SK-N-SH (cell line): ENCODE measurements at regions not wholly inside any gene's neighbourhood (a gene's known extent, or its start where the extent isn't known, plus 50 kb on each side); places are given as distances from the start of the nearest gene placed in this dataset.
"Not testable (repeated sequence)": the region's sequence is repeated elsewhere in the genome, so short reads cannot be mapped to it uniquely, and the experiment has no call there.

Experiments used
- CTCF ChIA-PET: fragments of 300-600, 350-600 bp; formaldehyde crosslinking; extraction: SDS; loops from one replicate; lab custom pipeline; 2021; lab: Yijun Ruan, JAX
- POLR2A ChIA-PET: fragments of 350-600 bp; sonication (Branson Sonifier 250); formaldehyde crosslinking; extraction: SDS; loops from one replicate; lab custom pipeline; 2020; ENCODE audit warnings: antibody characterized with exemption, inconsistent platforms; lab: Yijun Ruan, JAX
- DNase-seq: peaks from one replicate; pipeline ENCODE4 v3.0.0; 2012
- H2AFZ ChIP-seq: fragments of 200-600 bp; sonication (generic); 2 replicates; pipeline ENCODE4 v1.8.1; 2016; ENCODE audit warnings: antibody characterized with exemption, mild to moderate bottlenecking, low read depth
- H3F3A ChIP-seq: fragments of 200-600 bp; sonication (generic); replicated peaks from 2 replicates; pipeline ENCODE3; 2016; ENCODE audit warnings: antibody characterized with exemption, mild to moderate bottlenecking; ENCODE audit not compliant: insufficient read depth
- H3K27ac ChIP-seq, 2 experiments: fragments of 200-500 bp in 1 of 2; fragments of 200-600 bp in 1 of 2; sonication (Bioruptor generic) in 1 of 2; sonication (generic), shearing (Covaris generic) in 1 of 2; 2 replicates each; pipeline versions ENCODE4 v1.5.1 to v1.6.1; 2014 to 2016; ENCODE audit warnings: low read depth in 2 of 2, inconsistent platforms in 1 of 2, low read length in 1 of 2, mild to moderate bottlenecking in 1 of 2, mixed read lengths in 1 of 2
- H3K27me3 ChIP-seq: fragments of 200-600 bp; sonication (generic), shearing (Covaris generic); 2 replicates; pipeline ENCODE4 v1.6.1; 2016; ENCODE audit warnings: mixed run types; ENCODE audit not compliant: insufficient read depth
- H3K36me3 ChIP-seq, 2 experiments: fragments of 200-500 bp in 1 of 2; fragments of 200-600 bp in 1 of 2; sonication (Bioruptor generic) in 1 of 2; sonication (generic) in 1 of 2; replicated peaks in 1 of 2; 2 replicates each; pipeline versions ENCODE3 to v1.5.1; 2014 to 2016; ENCODE audit warnings: low read length in 1 of 2, mild to moderate bottlenecking in 1 of 2; ENCODE audit not compliant: insufficient read depth in 2 of 2, control insufficient read depth in 1 of 2
- H3K4me1 ChIP-seq, 2 experiments: fragments of 200-500 bp in 1 of 2; fragments of 200-600 bp in 1 of 2; sonication (Bioruptor generic) in 1 of 2; sonication (generic), shearing (Covaris generic) in 1 of 2; 2 replicates each; pipeline versions ENCODE4 v1.5.1 to v1.6.1; 2014 to 2016; ENCODE audit warnings: low read depth in 1 of 2, low read length in 1 of 2, mixed run types in 1 of 2; ENCODE audit not compliant: insufficient read depth in 2 of 2, control insufficient read depth in 1 of 2
- H3K4me2 ChIP-seq: fragments of 200-600 bp; sonication (generic), shearing (Covaris generic); 2 replicates; pipeline ENCODE4 v1.6.1; 2017; ENCODE audit warnings: mixed run types
- H3K4me3 ChIP-seq, 2 experiments: fragments of 200-500 bp in 1 of 2; fragments of 200-600 bp in 1 of 2; sonication (Bioruptor generic) in 1 of 2; sonication (generic), shearing (Covaris generic) in 1 of 2; 2 replicates each; pipeline versions ENCODE4 v1.5.1 to v1.8.1; 2014 to 2016; ENCODE audit warnings: low read depth in 2 of 2, inconsistent platforms in 1 of 2, low read length in 1 of 2, mild to moderate bottlenecking in 1 of 2, mixed read lengths in 1 of 2, moderate library complexity in 1 of 2
- H3K79me2 ChIP-seq: fragments of 200-600 bp; sonication (generic); 2 replicates; pipeline ENCODE4 v1.8.1; 2017; ENCODE audit warnings: mild to moderate bottlenecking; ENCODE audit not compliant: insufficient read depth
- H3K9ac ChIP-seq: fragments of 200-600 bp; sonication (generic); 2 replicates; pipeline ENCODE4 v1.6.1; 2017; ENCODE audit warnings: mixed run types
- H3K9me2 ChIP-seq: fragments of 200-600 bp; sonication (generic); 2 replicates; pipeline ENCODE4 v1.6.1; 2017; ENCODE audit warnings: mixed run types
- H3K9me3 ChIP-seq: fragments of 200-600 bp; sonication (generic); 2 replicates; pipeline ENCODE4 v1.6.1; 2017; ENCODE audit warnings: mixed run types, mild to moderate bottlenecking, moderate library complexity
- H4K20me1 ChIP-seq: fragments of 200-600 bp; sonication (generic); 2 replicates; pipeline ENCODE4 v1.6.1; 2017; ENCODE audit warnings: mild to moderate bottlenecking, mixed run types; ENCODE audit not compliant: insufficient read depth
- MEF2A ChIP-seq: IDR thresholded peaks from 2 replicates; pipeline ENCODE4 v1.4.0; 2012; ENCODE audit warnings: low read depth, borderline replicate concordance
- NFIC ChIP-seq: IDR thresholded peaks from 2 replicates; pipeline ENCODE4 v1.4.0; 2012; ENCODE audit warnings: borderline replicate concordance
- POLR2AphosphoS5 ChIP-seq: IDR thresholded peaks from 2 replicates; pipeline ENCODE4 v1.6.1; 2012; ENCODE audit warnings: low read depth, low read length
- RAD21 ChIP-seq: IDR thresholded peaks from 2 replicates; pipeline ENCODE4 v1.6.1; 2012; ENCODE audit warnings: mild to moderate bottlenecking, low read length
- RFX5 ChIP-seq: IDR thresholded peaks from 2 replicates; pipeline ENCODE4 v1.6.1; 2012; ENCODE audit warnings: mild to moderate bottlenecking, improper control_type of control experiment, low read length
- TAF1 ChIP-seq: IDR thresholded peaks from 2 replicates; pipeline ENCODE4 v1.6.1; 2012; ENCODE audit warnings: low read depth, mild to moderate bottlenecking, low read length, moderate library complexity, borderline replicate concordance
- TCF12 ChIP-seq: IDR thresholded peaks from 2 replicates; pipeline ENCODE4 v1.4.0; 2012
- TEAD4 ChIP-seq: IDR thresholded peaks from 2 replicates; pipeline ENCODE4 v1.4.0; 2012; ENCODE audit warnings: mild to moderate bottlenecking, borderline replicate concordance; ENCODE audit not compliant: insufficient read depth
- YY1 ChIP-seq: IDR thresholded peaks from 2 replicates; pipeline ENCODE4 v1.4.0; 2012; ENCODE audit warnings: low read depth, mild to moderate bottlenecking
- WGBS: methylation state at CpG from one replicate; pipeline ENCODE4 v1.1.6; 2017; ENCODE audit warnings: low lambda C conversion rate; 5-methylcytosine and 5-hydroxymethylcytosine counted together
- TF ChIP-seq, protein P1 (sequence below): IDR thresholded peaks from 2 replicates; pipeline ENCODE4; 2012
- TF ChIP-seq, protein P2 (sequence below): IDR thresholded peaks from 2 replicates; pipeline ENCODE4 v1.4.0; 2012; ENCODE audit warnings: low read depth, borderline replicate concordance
- TF ChIP-seq, protein P3 (sequence below): fragments of 150-350 bp; IDR thresholded peaks from 2 replicates; pipeline ENCODE4 v1.6.1; 2016; ENCODE audit warnings: mild to moderate bottlenecking, low read depth, low read length
- TF ChIP-seq, protein P4 (sequence below): IDR thresholded peaks from 2 replicates; pipeline ENCODE4 v1.4.0; 2012; ENCODE audit warnings: low read depth, borderline replicate concordance
- TF ChIP-seq, protein P5 (sequence below): IDR thresholded peaks from 2 replicates; pipeline ENCODE4 v1.6.1; 2012; ENCODE audit warnings: mild to moderate bottlenecking, low read depth, low read length, moderate library complexity

DNA sequence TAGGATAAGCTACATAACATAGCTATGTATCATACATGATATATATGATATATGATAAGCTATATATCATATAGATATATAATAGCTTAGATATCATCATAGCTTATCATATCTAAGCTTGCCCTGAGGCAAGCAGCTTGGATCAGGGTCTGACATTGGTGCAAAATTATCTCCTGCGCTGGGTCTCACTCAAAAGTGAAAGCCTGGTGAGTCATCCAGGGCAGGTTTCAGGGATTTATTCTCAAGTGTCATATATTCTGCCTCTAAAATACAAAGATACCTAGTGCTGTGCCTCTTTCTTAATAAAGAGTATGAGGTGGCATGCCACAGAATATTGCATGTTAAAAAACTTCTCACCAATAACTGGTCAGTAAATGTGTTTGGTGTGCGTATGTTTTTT is 105.9 kb downstream of the CDC14C start (continued):
- TF ChIP-seq, protein P1, sequence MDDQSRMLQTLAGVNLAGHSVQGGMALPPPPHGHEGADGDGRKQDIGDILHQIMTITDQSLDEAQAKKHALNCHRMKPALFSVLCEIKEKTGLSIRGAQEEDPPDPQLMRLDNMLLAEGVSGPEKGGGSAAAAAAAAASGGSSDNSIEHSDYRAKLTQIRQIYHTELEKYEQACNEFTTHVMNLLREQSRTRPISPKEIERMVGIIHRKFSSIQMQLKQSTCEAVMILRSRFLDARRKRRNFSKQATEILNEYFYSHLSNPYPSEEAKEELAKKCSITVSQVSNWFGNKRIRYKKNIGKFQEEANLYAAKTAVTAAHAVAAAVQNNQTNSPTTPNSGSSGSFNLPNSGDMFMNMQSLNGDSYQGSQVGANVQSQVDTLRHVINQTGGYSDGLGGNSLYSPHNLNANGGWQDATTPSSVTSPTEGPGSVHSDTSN = no peak

DNA sequence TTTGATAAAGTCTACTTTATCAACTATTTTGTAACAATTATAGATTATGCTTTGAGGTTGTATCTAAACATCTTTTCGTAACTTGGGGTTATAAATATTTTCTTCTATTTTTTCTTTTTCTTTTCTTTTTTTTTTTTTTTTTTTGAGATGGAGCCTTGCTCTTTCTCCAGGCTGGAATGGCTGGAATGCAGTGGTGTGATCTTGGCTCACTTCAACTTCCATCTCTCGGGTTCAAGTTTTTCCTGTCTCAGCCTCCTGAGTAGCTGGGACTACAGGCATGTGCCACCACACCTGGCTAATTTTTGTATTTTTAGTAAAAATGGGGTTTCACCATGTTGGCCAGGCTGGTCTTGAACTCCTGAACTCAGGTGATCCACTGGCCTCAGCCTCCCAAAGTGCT is 108.8 kb downstream of the CDC14C start:
- H3K27ac ChIP-seq, H3K4me3 ChIP-seq, H3K27me3 ChIP-seq, CTCF ChIA-PET, H3K4me2 ChIP-seq, H3K9me3 ChIP-seq, H2AFZ ChIP-seq, H4K20me1 ChIP-seq, H3K9ac ChIP-seq, DNase-seq, H3F3A ChIP-seq, POLR2A ChIA-PET, H3K79me2 ChIP-seq, H3K36me3 ChIP-seq, H3K9me2 ChIP-seq, H3K4me1 ChIP-seq: not testable (repeated sequence)
- WGBS = 11% methylated on average over 2 of the region's 2 CpGs

DNA sequence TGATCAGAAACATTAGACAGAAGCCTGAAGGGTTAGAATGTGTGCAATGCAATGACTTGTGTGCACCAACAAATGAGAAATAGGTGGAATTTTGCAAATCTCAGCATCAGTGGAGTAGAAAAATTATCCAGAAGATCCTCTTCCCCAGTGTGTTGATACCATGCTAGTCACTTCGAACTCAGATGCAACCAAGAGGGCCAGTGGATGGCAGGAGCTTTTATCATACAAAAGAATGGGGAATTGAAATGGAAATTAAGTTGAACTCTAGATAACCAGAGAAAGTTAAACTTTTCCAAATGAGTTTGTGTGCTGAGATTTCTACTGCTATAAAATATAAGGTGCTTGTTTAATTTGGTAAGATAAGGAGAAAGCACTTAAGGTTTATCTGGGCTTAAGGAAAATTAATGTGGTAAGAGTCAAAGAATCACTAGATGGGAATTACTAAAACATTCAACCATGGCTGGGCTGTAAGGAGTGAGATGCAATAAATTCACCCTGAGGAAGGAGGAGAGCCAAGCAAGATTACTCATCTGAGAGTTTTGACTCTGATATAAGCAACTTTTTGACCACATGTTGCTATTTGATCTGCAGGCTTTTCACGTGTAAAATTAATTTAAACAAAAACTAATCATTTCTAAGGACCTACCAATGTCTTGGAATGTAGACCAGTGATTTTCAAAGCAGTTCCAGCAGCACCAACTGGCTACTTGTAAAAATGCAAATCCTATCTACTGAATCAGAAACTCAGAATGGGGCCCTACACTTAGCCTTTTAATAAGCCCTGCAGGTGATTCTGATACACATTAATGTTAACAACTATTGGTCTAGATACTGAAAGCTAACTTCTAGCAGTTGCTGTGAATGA is 113.2 kb downstream of the CDC14C start:
- ChIA-PET POLR2A (no interaction called here), CTCF (interaction anchor here (0.8 kb wide), 2 partner anchors 9 to 10 kb away, joined by 3 read pairs; no protein-coding TSS in a partner anchor)
- Histone ChIP-seq H3K4me2 (no peak overlapping the region), H3K9me3 (no peaks in the 10 kb centered on the region), H3F3A (no peaks in the 10 kb centered on the region), H3K27me3 (no peaks in the 10 kb centered on the region), H3K4me3 (no peak overlapping the region), H3K9me2 (no peaks in the 10 kb centered on the region), H3K36me3 (no peaks in the 10 kb centered on the region), H3K4me1 (no peaks in the 10 kb centered on the region), H3K27ac (no peak overlapping the region), H3K79me2 (no peaks in the 10 kb centered on the region), H2AFZ (no peak overlapping the region), H3K9ac (no peak overlapping the region), H4K20me1 (no peaks in the 10 kb centered on the region)
- 0% methylated on average over 2 of the region's 2 CpGs for WGBS
- no peak for DNase-seq
- TF ChIP-seq RFX5 = no peak
- TF ChIP-seq, protein P1 = no peak
- TF ChIP-seq, protein P2, sequence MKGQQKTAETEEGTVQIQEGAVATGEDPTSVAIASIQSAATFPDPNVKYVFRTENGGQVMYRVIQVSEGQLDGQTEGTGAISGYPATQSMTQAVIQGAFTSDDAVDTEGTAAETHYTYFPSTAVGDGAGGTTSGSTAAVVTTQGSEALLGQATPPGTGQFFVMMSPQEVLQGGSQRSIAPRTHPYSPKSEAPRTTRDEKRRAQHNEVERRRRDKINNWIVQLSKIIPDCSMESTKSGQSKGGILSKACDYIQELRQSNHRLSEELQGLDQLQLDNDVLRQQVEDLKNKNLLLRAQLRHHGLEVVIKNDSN = no peak
- no peak for TF ChIP-seq NFIC
- TF ChIP-seq TCF12 = no peak
- TF ChIP-seq YY1 = no peak
- TF ChIP-seq, protein P3, sequence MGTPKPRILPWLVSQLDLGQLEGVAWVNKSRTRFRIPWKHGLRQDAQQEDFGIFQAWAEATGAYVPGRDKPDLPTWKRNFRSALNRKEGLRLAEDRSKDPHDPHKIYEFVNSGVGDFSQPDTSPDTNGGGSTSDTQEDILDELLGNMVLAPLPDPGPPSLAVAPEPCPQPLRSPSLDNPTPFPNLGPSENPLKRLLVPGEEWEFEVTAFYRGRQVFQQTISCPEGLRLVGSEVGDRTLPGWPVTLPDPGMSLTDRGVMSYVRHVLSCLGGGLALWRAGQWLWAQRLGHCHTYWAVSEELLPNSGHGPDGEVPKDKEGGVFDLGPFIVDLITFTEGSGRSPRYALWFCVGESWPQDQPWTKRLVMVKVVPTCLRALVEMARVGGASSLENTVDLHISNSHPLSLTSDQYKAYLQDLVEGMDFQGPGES = no peak
- TF ChIP-seq POLR2AphosphoS5 = no peak
- no peak for TF ChIP-seq MEF2A
- no peak for TF ChIP-seq TEAD4
- TF ChIP-seq, protein P4, sequence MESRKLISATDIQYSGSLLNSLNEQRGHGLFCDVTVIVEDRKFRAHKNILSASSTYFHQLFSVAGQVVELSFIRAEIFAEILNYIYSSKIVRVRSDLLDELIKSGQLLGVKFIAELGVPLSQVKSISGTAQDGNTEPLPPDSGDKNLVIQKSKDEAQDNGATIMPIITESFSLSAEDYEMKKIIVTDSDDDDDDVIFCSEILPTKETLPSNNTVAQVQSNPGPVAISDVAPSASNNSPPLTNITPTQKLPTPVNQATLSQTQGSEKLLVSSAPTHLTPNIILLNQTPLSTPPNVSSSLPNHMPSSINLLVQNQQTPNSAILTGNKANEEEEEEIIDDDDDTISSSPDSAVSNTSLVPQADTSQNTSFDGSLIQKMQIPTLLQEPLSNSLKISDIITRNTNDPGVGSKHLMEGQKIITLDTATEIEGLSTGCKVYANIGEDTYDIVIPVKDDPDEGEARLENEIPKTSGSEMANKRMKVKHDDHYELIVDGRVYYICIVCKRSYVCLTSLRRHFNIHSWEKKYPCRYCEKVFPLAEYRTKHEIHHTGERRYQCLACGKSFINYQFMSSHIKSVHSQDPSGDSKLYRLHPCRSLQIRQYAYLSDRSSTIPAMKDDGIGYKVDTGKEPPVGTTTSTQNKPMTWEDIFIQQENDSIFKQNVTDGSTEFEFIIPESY = no peak
- TF ChIP-seq, protein P5, sequence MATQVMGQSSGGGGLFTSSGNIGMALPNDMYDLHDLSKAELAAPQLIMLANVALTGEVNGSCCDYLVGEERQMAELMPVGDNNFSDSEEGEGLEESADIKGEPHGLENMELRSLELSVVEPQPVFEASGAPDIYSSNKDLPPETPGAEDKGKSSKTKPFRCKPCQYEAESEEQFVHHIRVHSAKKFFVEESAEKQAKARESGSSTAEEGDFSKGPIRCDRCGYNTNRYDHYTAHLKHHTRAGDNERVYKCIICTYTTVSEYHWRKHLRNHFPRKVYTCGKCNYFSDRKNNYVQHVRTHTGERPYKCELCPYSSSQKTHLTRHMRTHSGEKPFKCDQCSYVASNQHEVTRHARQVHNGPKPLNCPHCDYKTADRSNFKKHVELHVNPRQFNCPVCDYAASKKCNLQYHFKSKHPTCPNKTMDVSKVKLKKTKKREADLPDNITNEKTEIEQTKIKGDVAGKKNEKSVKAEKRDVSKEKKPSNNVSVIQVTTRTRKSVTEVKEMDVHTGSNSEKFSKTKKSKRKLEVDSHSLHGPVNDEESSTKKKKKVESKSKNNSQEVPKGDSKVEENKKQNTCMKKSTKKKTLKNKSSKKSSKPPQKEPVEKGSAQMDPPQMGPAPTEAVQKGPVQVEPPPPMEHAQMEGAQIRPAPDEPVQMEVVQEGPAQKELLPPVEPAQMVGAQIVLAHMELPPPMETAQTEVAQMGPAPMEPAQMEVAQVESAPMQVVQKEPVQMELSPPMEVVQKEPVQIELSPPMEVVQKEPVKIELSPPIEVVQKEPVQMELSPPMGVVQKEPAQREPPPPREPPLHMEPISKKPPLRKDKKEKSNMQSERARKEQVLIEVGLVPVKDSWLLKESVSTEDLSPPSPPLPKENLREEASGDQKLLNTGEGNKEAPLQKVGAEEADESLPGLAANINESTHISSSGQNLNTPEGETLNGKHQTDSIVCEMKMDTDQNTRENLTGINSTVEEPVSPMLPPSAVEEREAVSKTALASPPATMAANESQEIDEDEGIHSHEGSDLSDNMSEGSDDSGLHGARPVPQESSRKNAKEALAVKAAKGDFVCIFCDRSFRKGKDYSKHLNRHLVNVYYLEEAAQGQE = no peak
- no peak for TF ChIP-seq RAD21
- no peak for TF ChIP-seq TAF1
